ENCODE measurements at regions not wholly inside any gene's neighbourhood (a gene's known extent, or its start where the extent isn't known, plus 50 kb on each side); places are given as distances from the start of the nearest gene placed in this dataset.

DNA sequence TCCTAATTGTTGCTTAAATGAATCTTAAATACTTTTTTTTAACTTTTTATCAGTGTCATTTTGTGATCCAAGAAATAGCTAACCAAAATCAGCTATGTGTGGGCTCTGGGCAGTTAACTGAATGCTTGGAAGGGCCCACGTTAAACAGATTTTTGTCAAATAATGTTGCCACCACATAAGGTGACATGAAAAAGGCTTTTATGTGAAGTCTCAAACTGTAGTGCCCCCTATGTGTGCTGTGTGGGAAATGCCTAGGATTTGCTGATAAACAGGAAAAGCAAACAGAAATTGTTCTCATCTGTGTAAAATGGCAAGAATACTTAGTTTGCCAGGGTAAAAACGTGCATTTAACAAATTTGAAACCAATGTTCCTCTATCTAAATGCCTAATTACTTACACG lies 242.2 kb downstream of the ZNF516 start:
- no peak overlapping the region for H3K27ac ChIP-seq
- no peaks in the 10 kb centered on the region for H3K36me3 ChIP-seq
- H3K27me3 ChIP-seq (ENCODE audit: low read depth): no peaks in the 10 kb centered on the region
- intact Hi-C loops (cut with DNase I): no loop called here
- DNase-seq (no peak), ATAC-seq (no peak)
- no peaks in the 10 kb centered on the region for H3K9me3 ChIP-seq
- H3K4me1 ChIP-seq: no peaks in the 10 kb centered on the region
- TF ChIP-seq CTCF (IDR thresholded peaks at IDR 0.05): no peak
- H3K4me3 ChIP-seq: no peak overlapping the region

- ATAC-seq: no peak
- no peaks in the 10 kb centered on the region for H3K4me1 ChIP-seq
- H3K4me3 ChIP-seq: no peak overlapping the region
- DNase-seq: no peak
- no peak for TF ChIP-seq CTCF (IDR thresholded peaks at IDR 0.05)
- H3K9me3 ChIP-seq: no peaks in the 10 kb centered on the region
- no peak overlapping the region for H3K27ac ChIP-seq
- no peaks in the 10 kb centered on the region for H3K27me3 ChIP-seq (ENCODE audit: low read depth)
- intact Hi-C loops (cut with DNase I): no loop called here
- no peaks in the 10 kb centered on the region for H3K36me3 ChIP-seq
Observed at GRCh38 chr18:76252139-76252538, 242.9 kb downstream of the ZNF516 start.

DNA sequence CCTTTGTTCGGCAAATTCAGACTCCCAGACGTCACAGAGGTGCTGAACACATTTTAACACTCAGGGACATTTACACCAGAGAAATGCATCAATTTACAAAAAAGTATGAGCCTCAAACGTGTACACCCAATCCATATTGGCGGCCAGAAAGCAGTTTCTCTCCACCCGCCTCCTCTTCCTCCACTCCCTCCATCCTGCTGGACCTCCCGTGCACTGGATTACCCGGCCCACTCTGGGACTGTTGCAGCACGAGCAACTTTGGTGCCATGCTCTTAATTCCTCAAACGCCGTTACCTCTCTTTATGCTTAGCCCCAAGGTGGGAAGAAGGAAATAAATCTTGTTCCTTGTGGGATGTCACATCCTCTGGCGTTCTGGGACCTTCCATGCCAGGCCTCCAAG lies 243.4 kb downstream of the ZNF516 start:
- no peaks in the 10 kb centered on the region for H3K27me3 ChIP-seq (ENCODE audit: low read depth)
- ATAC-seq (no peak), DNase-seq (no peak)
- H3K9me3 ChIP-seq: no peaks in the 10 kb centered on the region
- H3K4me3 ChIP-seq: no peak overlapping the region
- TF ChIP-seq CTCF (IDR thresholded peaks at IDR 0.05): no peak
- H3K4me1 ChIP-seq: no peaks in the 10 kb centered on the region
- no peak overlapping the region for H3K27ac ChIP-seq
- intact Hi-C loops (cut with DNase I): no loop called here
- no peaks in the 10 kb centered on the region for H3K36me3 ChIP-seq

- no peaks in the 10 kb centered on the region for H3K4me1 ChIP-seq
Observed at GRCh38 chr18:76246590-76246989, 248.5 kb downstream of the ZNF516 start.

DNA sequence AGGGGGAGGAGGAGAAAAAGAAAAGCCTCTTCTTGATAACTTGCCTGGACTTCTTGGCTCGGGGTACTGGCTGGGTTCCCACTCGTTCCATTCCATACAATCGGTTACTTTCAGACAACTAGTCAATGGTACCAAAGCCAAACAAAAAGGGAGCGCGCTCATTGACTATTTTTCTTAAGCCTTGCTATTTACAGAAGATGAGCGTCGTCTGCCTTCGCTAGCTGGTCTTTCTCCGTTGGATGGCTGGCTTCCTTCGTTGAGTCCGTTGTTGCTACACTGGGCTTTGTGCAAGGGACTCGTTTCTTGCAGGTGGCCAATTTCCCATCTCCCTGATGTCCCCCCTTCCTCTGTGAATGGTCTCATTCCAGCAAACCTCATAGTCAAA lies 260.4 kb downstream of the ZNF516 start:
- Histone ChIP-seq H3K9me3 (no peaks in the 10 kb centered on the region), H3K27ac (no peak overlapping the region), H3K4me1 (no peaks in the 10 kb centered on the region), H3K4me3 (no peak overlapping the region), H3K27me3 (ENCODE audit: low read depth) (no peaks in the 10 kb centered on the region), H3K36me3 (no peaks in the 10 kb centered on the region)
- no peak for TF ChIP-seq CTCF (IDR thresholded peaks at IDR 0.05)
- DNase-seq (no peak), ATAC-seq (no peak)
- intact Hi-C loops (cut with DNase I): no loop called here

More at GRCh38 chr18:76246590-76246989, 248.5 kb downstream of the ZNF516 start:
- no peaks in the 10 kb centered on the region for H3K27me3 ChIP-seq (ENCODE audit: low read depth)
- no peak for TF ChIP-seq CTCF (IDR thresholded peaks at IDR 0.05)
- no peak overlapping the region for H3K4me3 ChIP-seq
- H3K27ac ChIP-seq: no peak overlapping the region
- DNase-seq (no peak), ATAC-seq (peak in 1 of 2 donors; percentile 23)
- no peaks in the 10 kb centered on the region for H3K36me3 ChIP-seq
- H3K9me3 ChIP-seq: no peaks in the 10 kb centered on the region
- intact Hi-C loops (cut with DNase I): no loop called here

Data from lower lobe of right lung (tissue), 2 donors.